ENCODE measurements at regions not wholly inside any gene's neighbourhood (a gene's known extent, or its start where the extent isn't known, plus 50 kb on each side); places are given as distances from the start of the nearest gene placed in this dataset.

- no peak for TF ChIP-seq POLR2A (IDR thresholded peaks at IDR 0.05; ENCODE audit: low read length)
- TF ChIP-seq GATA1 (IDR thresholded peaks at IDR 0.05; ENCODE audit: low read depth, low read length) = no peak
Measured at GRCh38 chr5:6166698-6167394, 211.5 kb downstream of the MED10 start.

Measured in erythroblast (primary cell).